Dedifferentiated amniotic fluid mesenchymal stem cell (primary cell): ENCODE measurements at regions not wholly inside any gene's neighbourhood (a gene's known extent, or its start where the extent isn't known, plus 50 kb on each side); places are given as distances from the start of the nearest gene placed in this dataset.
"Not testable (repeated sequence)": the region's sequence is repeated elsewhere in the genome, so short reads cannot be mapped to it uniquely, and the experiment has no call there.

Experiments used
- DNase-seq: peaks from one replicate; pipeline ENCODE4 v3.0.0-alpha.2; 2016; ENCODE audit errors: extremely low spot score

DNA sequence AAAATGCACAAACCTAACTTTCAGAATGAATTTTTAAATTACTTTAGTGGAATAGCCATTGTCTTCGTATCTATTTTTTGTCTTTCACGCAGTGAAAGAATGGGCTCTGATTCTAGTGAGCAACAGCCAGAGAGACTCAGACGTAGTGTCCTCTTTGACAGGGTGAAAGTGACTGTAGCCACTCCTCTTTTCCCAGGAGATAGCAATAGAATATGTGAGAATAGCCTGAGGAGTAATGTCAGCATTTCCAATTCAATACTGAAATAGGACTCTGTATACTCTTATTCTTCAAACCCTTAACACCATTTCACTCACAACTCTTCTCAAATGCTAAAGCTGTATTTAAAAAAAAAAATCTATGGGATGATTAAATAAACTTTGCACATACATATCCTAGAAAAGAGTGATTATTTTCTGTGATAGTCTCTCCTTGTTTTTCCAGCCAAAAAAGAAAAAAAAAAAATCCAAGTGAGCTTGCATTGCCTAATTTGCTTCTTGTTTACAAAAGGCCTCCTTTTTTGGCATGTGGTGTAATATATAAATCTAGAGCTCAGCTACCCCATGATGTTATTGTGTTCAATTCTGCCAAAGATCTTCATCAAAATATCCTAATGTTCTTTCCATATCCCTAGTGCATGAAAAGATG is 626.1 kb upstream of the SLITRK6 start:
- DNase-seq: no peak

GRCh38 chr13:86426437-86426836 is 627.2 kb upstream of the SLITRK6 start:
- DNase-seq: no peak

DNA sequence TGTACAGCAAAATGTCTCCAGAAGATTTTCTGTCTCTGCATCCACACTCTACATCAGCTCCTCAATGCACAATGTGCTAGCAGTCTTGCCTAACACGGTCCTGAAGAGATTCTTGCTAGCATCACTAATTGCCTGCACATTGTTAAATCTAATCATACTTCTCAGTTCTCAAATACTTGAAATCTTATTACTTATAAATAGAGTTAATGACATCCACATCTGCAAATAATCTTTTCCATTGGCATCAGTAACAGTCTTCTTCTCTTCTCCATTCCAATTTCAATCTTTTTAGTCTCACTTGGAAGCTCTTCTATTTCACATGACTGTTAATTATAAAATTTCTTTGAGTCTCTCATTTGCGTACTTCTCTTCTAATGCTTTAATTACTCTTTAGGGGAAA is 630.5 kb upstream of the SLITRK6 start:
- DNase-seq: no peak

- no peak for DNase-seq
Measured at GRCh38 chr13:86438034-86438433, 638.8 kb upstream of the SLITRK6 start.

- DNase-seq: no peak
Measured at GRCh38 chr13:86445206-86445605, 646.0 kb upstream of the SLITRK6 start.

DNA sequence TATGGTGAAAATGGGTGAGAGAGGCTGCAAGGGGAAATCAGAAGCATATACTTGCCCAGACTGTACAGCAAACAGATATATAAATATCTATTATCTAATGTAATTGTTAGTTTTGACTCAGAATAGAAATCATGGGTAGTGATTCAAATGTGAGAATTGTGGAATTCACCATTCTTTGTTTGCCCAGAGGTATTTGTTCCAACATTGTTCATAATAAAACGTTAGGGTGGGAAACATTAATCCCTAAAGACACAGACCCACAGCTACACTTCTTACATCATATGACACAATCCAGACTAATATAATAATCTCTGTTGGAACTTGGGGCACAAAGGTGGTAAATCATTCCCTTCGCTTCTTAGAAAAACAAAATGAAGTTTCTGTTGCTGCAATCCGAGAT is 646.5 kb upstream of the SLITRK6 start:
- no peak for DNase-seq

GRCh38 chr13:86446311-86446710 is 647.1 kb upstream of the SLITRK6 start:
- DNase-seq: no peak

DNA sequence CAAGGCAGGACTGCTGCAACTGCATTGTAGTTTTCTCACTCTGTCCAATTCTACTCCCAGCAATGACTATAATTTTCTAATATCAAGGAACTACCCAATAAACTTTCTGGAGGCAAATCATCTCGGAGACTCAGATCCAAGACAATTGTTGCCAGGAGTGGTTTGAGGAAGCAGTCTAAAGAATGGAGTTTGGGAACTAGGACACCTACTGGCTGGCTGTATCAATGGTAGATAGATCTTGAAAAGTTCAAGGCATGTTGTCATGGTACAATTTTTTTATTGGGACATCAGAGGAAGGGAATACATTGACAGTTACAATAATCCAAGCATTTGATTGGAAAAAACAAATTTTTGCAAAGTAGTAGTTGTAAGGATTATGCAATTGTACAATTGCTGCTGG is 648.3 kb upstream of the SLITRK6 start:
- DNase-seq: no peak

- no peak for DNase-seq
Measured at GRCh38 chr13:86462011-86462410, 662.8 kb upstream of the SLITRK6 start.

GRCh38 chr13:86464193-86464592 is 665.0 kb upstream of the SLITRK6 start:
- no peak for DNase-seq

GRCh38 chr13:86474971-86475370 is 675.8 kb upstream of the SLITRK6 start:
- DNase-seq: no peak

DNA sequence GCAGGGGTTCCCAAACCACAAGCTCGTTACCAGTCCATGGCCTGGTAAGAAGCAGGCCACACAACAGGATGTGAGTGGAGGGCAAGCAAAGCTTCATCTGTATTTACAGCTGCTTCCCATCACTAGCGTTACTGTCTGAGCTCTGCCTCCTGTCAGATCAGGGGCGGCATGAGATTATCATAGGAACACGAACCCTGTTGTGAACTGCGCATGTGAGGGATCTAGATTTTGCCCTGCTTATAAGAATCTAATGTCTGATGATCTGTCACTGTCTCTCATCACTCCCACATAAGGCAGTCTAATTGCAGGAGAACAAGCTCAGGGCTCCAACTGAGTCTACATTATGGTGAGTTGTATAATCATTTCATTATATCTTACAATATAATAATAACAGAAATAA is 677.4 kb upstream of the SLITRK6 start:
- no peak for DNase-seq

- DNase-seq: no peak
Measured at GRCh38 chr13:86486582-86486981, 687.4 kb upstream of the SLITRK6 start.

DNA sequence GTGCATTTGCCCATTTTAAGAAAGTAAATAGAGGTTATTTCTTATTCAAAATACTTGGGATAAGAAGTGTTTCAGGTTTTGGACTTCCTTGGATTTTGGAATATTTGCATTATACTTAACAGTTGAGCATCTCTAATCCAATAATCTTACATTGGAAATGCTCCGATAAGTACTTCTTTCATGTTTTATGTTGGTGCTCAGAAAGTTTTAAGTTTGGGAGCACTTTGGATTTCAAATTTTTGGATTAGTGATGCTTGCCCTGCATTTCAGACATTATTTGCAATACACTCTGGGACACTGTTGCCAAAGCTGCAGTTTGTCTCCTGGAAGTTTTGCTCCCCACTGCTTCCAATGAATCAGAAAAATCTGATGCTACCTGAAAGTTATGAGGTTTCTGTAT is 691.9 kb upstream of the SLITRK6 start:
- no peak for DNase-seq

DNA sequence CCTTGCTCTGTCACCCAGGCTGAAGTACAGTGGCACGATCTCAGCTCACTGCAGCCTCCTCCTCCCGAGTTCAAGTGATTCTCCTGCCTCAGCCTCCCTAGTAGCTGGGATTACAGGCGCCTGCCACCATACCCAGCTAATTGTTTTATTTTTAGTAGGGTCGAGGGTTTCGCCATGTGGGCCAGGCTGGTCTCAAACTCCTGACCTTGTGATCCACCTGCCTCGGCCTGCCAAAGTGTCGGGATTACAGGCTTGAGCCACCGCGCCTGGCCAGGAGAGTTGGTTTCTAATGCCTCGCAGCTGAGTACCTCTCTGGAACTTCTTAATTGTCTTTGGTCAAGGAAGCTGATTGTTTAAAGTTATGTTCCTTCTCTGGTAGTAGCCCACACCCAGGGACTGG is 702.7 kb upstream of the SLITRK6 start:
- DNase-seq: not testable (repeated sequence)

DNA sequence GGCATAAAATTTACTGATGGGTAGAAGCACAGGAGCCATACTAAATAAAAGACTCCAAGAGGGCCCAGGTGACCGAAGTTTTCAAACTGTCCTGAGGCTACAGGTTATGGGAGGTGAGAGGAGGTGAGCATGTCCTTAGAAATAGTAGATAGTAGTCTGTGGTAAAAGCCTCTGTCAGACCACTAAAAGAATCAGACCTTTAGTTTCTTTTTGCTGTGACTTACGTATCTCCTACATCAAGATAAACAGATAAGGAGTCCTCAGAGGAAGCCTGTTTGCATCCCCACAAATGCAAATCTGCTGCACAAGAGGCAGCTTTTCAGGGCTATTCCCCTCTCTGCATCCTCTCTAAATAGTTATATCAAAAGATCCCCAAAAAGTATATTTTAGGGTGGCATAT is 711.6 kb upstream of the SLITRK6 start:
- DNase-seq: no peak

GRCh38 chr13:86541461-86541860 is 742.2 kb upstream of the SLITRK6 start:
- DNase-seq: no peak

- no peak for DNase-seq
Measured at GRCh38 chr13:86554066-86554465, 754.8 kb upstream of the SLITRK6 start.

- DNase-seq: no peak
Measured at GRCh38 chr13:86559901-86560300, 760.7 kb upstream of the SLITRK6 start.

DNA sequence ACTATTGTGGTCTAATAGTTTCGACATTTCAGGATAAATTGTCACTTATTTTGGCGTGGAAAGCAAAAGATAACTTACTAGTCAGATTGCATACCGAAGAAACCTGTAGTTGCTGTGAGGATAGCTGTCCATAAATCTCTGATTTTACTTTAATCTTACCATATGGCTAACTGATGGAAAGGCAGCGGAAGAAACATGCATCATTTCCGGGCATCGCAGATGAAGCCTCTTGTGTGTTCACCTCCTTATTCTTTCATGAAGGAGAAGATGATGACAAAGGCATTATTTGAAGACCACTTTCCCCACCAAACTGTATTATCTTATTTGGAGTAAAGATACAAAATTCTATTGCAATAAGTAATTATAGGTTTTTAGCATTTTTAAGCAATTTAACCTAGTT is 763.6 kb upstream of the SLITRK6 start:
- DNase-seq: no peak

DNA sequence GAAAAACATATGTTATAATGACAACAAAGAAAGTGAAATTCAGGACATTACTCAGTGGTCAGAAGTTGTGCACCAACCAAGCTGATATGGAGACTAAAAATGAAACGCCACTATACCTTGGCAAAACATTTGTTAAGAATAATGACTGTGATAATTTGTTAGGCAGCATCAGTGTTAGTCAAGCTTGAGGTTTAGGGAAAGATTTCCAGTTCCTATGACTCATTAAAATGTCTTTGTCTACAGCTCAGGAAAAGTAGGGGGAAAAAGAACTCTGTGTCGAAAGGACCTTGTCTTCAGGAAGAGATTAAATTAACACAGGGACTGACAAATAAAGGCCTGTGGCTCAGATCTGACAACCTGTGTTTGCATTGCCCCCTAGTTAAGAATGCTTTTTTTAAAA is 764.1 kb upstream of the SLITRK6 start:
- DNase-seq: no peak

DNA sequence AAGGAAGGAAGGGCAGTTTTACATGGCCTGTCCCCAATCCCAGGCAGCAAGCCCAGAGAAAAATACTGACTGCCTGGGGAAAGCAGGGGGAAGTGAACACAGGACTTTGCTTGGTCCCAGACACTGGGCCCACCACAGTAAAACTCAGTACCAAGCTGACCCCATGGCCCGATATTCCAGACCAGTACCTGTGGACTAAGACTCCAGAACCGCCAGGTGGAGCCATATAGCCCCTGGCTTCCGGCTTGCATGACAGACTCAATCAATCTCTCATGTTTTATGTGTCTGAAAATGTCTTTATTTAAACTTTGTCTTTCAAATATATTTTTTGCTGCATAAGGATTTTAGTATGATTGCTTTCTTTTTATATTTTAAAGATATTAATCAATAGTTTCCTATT is 767.9 kb upstream of the SLITRK6 start:
- no peak for DNase-seq

- DNase-seq: no peak
Measured at GRCh38 chr13:86569119-86569518, 769.9 kb upstream of the SLITRK6 start.

GRCh38 chr13:86569974-86570373 is 770.8 kb upstream of the SLITRK6 start:
- DNase-seq: no peak
